ENCODE measurements at regions not wholly inside any gene's neighbourhood (a gene's known extent, or its start where the extent isn't known, plus 50 kb on each side); places are given as distances from the start of the nearest gene placed in this dataset.
A peak's percentile ranks its signal among the peaks of the same experiment; 100 is the strongest.
"Not testable (repeated sequence)": the region's sequence is repeated elsewhere in the genome, so short reads cannot be mapped to it uniquely, and the experiment has no call there.

DNA sequence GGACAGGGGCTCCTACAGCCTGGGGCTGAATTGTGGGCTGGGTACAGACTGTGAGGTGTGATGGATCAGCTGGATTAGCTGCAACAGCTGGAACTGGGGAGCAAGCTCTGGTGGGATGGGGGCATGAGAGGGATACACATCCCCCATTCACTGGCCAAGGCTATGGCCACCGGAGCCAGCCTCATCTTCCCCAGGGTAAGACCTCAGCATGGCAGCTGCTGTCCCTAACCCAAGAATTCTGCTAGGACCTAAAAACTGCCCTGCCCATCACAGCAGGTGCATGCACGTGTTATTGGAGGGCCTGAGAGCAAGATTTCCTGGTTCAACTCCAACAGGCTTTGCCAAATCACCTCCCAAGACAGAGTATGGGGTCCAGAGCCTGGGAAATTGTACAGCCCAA lies 258.6 kb upstream of the AGTR2 start:
- DNase-seq (ENCODE audit: low read depth): no peak

DNA sequence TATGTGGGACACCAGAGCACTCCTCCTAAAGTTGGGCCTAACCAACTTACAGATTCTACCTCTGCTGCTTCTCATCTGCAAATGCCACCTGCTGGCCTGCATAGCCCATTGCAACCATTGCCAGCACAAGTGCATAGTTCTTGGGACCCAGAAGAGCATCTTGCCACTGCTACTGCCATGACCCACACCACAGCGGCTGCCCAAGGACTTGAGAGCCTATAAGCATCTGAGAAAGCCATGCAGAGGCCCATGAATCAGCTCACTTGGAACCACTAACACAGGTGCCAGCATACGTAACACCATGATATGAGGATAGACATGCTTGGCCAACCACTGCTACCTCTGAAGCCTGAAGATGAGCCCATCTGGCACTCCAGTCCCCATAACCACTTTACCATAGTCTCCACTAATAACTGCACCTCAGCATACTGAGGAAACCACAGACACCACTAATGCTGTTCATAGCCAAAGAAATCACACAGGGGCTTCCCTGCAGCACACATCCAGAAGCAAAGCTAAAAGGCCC lies 258.1 kb upstream of the AGTR2 start:
- DNase-seq (ENCODE audit: low read depth): peak; percentile 3

DNA sequence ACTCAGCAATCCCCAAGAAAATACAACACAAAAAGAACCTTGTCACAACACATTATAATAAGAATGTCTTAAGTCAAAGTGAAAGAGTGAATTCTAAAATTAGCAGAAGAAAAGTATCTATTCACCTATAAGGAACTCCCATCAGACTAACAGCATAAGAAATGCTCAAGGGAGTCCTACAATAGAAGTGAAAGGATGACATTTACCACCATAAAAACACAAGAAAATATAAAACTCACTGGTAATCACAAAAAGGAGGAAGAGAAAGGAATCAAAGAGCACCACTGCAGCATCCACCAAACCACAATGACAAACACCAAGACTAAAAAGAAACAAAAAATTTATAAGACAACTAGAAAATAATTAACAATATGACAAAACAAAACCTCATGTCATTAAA lies 257.0 kb upstream of the AGTR2 start:
- no peak for DNase-seq (ENCODE audit: low read depth)

DNA sequence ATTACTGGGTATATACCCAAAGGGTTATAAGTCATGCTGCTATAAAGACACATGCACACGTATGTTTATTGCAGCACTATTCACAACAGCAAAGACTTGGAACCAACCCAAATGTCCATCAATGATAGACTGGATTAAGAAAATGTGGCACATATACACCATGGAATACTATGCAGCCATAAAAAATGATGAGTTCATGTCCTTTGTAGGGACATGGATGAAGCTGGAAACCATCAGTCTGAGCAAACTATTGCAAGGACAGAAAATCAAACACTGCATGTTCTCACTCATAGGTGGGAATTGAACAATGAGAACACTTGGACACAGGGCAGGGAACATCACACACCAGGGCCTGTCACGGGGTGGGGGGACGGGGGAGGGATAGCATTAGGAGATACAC lies 254.9 kb upstream of the AGTR2 start:
- DNase-seq (ENCODE audit: low read depth): not testable (repeated sequence)

DNA sequence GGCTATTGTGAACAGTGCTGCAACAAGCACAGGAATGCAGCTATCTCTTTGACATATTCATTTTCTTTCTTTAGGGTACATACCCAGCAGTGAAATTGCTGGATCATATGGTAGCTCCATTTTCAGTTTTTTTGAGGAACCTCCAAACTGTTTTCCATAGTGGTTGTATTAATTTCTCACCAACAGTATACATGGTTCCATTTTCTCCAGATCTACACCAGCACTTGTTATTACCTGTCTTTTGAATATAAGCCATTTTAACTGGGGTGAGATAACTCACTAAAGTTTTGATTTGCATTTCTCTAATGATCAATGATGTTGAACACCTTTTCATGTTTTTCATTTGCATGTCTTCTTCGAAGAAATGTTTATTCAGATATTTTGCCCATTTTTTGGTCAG lies 241.1 kb upstream of the AGTR2 start:
- DNase-seq (ENCODE audit: low read depth): no peak

DNA sequence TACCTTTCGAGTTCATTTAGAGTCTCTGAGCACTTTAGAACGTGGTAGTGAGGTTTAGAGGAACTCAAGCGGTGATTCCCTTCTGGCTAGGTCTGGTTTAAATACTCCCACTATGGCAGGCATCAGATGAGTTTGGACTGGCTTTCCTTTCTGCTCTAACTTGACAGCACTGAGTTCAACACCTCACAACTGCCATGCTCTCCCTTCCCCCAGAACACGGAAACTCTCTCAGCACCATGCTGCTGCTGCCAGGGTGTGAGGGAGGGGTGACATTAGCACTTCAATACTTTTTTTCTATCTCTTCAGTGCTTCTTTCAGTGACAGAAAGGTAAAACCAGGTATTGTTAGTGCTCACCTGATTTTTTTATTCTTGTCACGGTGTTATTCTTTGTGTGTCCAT lies 234.5 kb upstream of the AGTR2 start:
- no peak for DNase-seq (ENCODE audit: low read depth)

DNA sequence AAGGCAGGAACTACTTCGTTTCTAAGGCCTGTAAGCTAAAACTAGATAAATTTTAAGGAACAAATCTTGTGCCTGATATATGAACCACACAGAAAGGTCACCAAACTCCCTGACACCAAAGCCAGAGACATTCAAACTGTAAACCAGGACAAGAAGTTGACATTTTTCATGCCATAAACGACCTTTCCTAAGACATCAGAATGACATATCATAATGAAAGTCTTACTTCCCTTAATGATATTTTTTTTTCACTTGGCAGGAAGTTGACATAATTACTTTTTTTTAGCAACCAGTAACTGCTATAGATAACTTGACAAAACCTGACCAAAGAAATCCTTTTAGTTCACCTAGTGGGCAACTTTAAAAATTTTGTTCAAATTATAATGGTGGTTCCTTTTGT lies 231.5 kb upstream of the AGTR2 start:
- DNase-seq (ENCODE audit: low read depth): no peak

DNA sequence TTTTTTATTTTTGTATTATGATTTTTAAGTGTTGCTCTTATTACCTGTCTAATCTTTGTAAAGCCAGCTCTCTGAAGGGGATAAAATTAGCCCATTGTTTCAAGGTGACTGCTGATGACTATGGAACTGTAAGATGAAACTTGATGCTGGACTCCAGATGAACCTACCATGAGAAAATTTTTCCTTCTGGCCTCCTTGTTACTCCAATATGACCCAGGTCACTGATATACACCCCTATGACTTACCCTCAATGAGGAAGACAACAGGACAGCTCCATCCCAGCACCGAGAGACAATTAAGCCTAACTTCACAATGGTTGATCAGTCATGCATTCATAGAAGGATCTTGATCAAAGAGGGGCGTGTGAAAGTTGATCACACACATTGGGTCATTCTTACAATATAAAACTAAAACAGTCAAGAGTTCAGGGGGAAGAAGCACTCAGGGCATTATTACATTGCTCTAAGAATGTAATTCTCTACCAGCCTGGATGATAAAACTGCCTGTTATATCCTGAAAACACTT lies 230.8 kb upstream of the AGTR2 start:
- no peak for DNase-seq (ENCODE audit: low read depth)

DNA sequence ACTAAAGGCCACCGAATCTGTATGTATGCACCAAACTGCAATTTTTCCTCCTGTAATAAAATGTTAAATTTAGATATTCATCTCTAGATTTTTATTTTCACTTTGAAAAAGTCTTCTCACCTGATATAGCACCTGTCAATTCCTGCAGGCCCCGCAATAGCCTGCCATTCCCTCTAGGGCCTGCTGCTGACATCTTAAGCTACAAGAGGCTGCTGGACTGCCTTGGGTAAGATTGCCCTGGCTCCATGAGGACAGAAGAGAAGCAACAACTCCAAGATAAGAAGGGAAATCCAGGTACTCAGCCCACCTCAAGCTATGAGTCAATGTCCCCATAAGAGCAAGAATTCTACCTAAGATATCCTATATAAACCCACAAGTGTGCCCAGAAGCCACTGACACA lies 230.2 kb upstream of the AGTR2 start:
- DNase-seq (ENCODE audit: low read depth): no peak

DNA sequence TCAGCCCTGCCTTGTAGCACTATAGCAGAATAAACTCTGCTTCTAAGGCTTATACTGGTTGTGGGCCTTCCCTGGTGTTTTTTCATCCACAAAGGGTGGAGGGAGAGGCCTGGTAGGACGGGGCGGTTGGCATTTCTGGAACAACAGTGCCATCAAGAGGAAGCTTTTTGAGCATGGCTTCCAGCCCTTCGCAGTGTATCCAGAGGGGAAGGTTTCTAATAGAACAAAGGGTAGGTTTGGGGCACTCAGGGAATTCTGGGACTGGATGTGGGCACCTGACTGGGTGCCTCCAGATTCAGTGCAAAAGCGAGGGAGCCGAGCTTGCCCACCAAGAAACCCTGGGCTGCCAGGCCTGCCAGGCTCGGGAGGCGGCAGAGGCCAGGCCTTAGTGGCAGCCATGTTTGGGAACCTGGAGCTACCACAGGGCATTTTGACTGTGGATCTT lies 229.6 kb upstream of the AGTR2 start:
- DNase-seq (ENCODE audit: low read depth): peak; percentile 75

DNA sequence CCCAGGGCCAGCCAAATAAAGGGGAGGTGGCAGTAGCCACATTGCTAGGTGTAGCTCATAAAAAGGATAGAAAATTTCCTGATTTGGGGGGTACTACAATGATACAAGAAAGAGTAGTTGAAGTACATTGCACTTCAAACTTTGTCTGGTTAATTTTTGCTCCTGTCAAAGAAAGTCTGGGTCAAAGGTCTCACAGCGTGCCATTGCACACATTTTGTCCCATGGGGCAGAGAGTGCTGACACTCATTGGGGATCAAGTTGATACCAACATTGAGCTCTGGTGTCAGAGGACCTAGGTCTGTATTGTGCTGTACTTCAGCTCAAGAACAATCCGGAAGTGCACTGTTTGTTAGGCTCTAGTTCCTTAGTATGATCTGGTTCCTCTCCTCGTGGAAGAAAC lies 229.2 kb upstream of the AGTR2 start:
- no peak for DNase-seq (ENCODE audit: low read depth)

DNA sequence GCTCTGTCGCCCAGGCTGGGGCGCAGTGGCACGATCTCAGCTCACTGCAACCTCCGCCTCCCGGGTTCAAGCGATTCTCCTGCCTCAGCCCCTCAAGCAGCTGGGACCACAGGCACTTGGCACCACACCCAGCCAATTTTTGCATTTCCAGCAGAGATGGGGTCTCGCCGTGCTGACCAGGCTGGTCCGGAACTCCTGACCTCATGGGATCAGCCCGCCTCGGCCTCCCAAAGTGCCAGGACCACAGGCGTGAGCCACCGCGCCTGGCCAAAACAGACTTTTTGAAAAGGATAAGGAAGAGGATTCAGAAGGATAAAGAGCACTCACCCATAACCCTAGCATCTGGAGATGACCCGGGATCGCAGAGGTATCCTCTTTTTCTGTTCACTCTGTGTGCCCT lies 224.5 kb upstream of the AGTR2 start:
- no peak for DNase-seq (ENCODE audit: low read depth)

DNA sequence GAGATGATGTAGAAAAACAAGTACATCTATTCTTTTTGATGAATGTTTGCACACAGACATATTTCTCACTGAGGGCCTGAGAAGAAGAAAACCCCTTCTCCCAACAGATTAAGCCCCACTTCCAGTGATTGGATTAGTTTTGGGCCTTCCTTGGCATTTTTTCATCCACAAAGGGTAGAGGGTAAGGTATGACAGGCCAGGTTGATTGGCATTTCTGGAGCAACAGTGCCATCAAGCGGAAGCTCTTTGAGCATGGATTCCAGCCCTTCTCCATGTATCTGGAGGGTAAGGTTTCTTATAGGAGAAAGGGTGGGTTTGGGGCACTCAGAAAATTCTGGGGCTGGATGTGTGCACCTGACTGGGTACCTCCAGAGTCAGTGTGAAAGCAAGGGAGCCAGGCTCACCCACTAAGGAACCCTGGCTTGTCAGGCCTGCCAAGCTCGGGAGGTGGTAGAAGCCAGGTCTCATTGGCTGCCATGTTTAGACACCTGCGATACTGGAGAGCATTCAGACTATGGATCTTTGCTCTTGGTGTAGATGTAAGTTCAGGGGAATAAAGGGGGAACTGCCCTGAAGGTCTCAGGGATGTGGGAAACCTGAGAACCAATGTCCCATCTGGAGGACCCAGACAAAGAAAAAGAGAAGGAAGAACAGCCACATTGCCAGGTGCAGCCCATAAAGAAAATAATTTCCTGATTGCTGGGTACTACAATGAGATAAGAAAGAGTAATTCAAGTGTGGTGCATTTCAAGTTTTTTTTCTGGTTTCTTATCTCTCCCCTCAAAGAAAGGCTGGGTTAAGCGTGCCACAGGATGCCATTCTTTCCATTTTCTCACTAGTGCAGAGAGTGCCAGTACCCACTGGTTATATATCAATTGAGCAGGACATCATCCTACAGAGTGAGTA lies 222.3 kb upstream of the AGTR2 start:
- DNase-seq (ENCODE audit: low read depth): peak; percentile 28

DNA sequence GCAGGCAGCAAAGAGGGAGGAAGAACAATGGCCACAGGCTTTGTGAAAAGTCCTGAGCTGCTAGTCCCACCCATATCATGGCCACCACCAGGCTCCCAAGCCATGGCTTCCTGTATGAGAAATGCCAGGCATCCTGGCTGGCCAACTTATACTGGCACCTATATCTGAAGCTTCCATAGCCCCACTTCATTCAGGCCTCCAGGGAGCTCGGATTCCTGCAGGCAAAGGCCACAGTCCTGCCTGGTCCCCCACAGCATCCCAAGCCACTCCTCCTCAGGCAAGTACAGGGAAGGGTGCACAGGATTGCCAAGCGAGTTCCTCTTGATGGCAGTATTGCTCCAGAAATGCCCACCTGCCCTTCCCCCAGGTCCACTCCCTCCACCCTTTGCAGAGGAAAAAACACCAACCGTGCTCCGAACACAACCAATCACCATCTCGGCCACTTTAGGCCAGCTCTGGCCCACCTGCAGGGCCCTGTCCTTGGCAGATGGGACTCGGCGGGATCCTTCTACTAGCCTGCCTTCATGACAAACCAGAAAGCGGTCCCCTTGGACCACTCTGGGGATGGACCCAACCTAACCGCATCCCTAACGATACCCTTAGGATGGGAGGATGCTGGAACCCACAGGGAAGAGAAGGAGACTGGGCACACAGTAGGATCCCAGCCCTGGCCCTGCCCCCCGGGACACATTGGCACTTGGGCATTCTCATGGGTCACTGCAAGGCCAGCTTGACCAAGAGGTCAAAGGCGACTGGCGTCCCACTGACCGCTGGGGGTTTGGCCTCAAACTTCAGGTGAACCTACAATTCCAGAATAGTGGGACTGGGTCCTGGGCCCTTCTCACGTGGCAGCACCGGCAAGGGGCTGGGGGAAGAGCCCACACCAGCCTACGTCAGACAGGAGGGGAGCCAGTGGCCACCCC lies 220.4 kb upstream of the AGTR2 start:
- DNase-seq (ENCODE audit: low read depth): peak; percentile 9

DNA sequence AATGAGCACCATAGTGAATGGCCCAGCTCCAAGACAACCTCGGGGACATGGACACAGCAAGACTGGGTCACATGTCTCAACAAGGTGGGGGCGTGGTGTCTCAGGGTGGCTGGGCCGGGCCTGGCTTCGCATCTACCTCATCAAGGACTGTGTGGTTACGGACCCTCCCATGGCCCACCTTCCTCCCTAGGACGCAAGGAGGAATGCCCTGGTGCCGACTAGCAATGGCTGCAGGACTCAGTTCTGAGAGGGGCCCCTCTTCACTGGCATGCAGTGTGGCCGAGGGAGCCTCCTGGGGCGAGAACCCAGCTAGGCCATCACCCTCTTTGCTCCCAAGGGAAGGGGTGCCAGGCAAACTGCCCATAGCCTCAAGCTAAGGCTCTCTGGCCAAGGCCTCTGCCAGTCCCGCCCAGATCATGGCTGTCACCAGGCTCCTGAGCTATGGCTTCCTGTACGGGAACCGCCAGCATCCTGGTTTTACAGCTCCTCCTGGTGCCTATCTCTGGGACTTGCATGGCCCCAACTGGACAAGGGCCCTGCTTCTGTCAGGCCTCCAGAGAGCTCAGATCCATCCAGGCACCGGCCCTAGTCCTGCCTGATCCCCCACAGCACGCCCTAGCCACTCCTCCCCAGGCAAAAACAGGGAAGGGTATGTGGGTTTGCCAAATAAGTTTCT lies 218.0 kb upstream of the AGTR2 start:
- peak; percentile 62 for DNase-seq (ENCODE audit: low read depth)

DNA sequence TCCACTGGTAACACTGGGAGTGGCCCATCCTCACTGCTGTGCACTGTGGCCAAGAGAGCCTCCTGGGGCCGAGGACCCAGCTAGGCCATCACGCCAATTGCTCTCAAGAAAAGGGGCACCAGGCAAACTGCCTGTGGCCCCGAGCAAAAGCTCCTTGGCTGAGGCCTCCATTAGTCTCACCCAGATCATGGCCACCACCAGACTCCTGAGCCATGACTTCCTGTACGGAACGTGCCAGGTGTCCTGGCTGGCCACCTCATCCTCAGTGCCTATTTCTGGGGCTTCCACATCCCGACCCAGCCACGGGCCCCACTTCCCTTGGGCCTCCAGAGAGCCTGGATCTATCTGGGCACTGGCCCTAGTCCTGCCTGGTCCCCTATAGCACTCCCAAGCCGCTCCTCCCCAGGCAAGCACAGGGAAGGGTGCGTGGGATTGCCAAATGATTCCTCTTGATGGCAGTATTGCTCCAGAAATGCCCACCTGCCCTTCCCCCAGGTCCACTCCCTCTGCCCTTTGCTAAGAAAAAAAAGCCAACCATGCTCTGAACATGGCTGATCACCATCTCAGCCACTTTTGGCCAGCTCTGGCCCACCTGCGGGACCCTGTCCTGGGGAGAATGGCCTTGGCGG lies 212.6 kb upstream of the AGTR2 start:
- peak; percentile 14 for DNase-seq (ENCODE audit: low read depth)

DNA sequence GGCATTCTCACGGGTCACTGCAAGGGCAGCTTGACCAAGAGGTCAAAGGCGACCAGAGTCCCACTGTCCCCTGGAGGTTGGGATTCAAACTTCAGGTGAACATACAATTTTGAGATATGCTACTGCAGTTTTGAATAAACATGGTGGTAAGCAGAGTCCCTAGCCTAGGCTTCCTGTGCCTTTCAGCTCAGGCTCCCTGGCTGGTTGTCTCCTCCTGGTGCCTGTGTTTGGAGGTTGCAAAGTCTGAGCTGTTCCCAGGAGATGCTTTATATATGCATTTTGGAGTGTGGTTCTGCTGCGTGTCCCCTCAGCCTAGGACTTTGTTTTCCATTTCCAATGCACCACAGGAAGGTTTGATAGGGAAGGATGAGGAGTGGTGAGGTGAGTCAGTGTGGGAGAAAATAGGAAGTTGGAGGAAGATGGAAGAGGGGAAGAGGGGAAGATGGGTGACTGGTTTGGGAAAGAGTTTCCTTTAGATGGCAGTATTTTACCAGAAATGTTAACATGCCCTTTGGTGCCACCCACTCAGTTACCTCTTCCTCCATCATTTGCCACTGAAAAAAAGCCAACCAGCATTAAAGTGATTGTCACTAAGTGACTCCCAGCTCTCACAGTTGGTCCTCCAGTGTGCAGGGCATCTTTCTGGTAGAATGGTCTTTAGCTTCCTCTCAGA lies 211.7 kb upstream of the AGTR2 start:
- peak; percentile 40 for DNase-seq (ENCODE audit: low read depth)

DNA sequence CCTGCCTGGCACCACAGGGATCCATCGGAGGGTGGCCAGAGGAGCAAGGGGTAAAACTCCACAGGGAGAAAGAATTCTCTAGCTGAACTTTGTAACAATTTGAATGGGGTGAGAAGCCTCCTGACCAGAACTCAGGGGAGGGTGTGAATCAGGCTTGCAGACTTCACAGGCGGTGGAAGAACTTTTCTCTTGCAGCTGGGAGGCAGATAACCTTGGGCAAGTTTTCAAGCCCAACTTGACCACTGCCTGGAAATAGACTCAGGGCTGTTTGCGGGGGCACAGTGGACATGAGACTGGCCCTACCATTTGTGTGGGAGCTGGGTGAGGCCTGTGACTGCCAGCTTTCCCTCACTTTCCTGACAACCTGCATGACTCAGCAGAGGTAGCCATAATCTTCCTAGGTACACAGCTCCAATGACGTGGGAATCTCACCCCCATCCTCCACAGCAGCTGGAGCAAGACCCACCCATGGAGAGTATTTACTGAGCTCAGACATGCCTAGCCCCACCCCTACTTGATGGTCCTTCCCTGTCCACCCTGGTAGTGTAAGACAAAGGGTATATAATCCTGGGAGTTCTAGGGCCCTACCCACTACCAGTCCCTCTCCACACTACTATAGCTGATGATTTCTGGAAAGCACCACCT lies 210.0 kb upstream of the AGTR2 start:
- no peak for DNase-seq (ENCODE audit: low read depth)

DNA sequence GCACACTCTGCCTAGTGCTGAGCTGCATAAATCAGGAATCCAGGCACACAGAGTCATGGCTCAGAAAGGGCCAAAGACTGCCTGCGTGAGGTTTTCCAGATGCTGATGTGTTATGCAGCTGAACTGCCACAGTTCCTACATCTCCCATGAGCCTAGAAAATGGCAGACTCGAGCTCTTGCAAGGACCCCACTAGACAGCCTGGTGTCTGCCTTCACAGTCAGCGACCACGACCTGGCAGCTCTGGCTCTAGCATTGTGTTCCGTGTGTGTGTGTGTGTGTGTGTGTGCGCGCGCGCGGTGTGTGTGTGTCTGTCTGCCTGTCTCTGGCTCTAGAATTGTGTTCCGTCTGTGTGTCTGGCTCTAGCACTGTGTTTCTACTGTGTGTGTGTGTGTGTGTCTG lies 203.6 kb upstream of the AGTR2 start:
- DNase-seq (ENCODE audit: low read depth): no peak
